Skeletal muscle tissue (tissue), 3 donors: ENCODE measurements at regions not wholly inside any gene's neighbourhood (a gene's known extent, or its start where the extent isn't known, plus 50 kb on each side); places are given as distances from the start of the nearest gene placed in this dataset.
"Not testable (repeated sequence)": the region's sequence is repeated elsewhere in the genome, so short reads cannot be mapped to it uniquely, and the experiment has no call there.

Experiments used
- H3K27ac ChIP-seq: one replicate; pipeline ENCODE4 v1.7.0; 2013; ENCODE audit warnings: mild to moderate bottlenecking, low read depth, low read length, inconsistent platforms
- H3K27me3 ChIP-seq, 3 donors: one replicate each; pipeline ENCODE4 v1.7.0; 2013; ENCODE audit warnings: low read length in 3 of 3; ENCODE audit not compliant: control insufficient read depth in 3 of 3, insufficient read depth in 3 of 3
- H3K36me3 ChIP-seq, 3 donors: one replicate each; pipeline ENCODE4 v1.7.0; 2013; ENCODE audit warnings: low read length in 3 of 3; ENCODE audit not compliant: control insufficient read depth in 3 of 3, insufficient read depth in 3 of 3
- H3K4me1 ChIP-seq, 3 donors: one replicate each; pipeline ENCODE4 v1.7.0; 2013; ENCODE audit warnings: low read length in 3 of 3, mild to moderate bottlenecking in 3 of 3; ENCODE audit not compliant: control insufficient read depth in 3 of 3, insufficient read depth in 3 of 3
- H3K4me3 ChIP-seq, 3 donors: one replicate each; pipeline ENCODE4 v1.7.0; 2013; ENCODE audit warnings: low read length in 3 of 3
- H3K9ac ChIP-seq, 3 donors: one replicate each; pipeline ENCODE4 v1.7.0; 2013; ENCODE audit warnings: low read length in 3 of 3, mild to moderate bottlenecking in 3 of 3, moderate library complexity in 2 of 3, low read depth in 1 of 3
- H3K9me3 ChIP-seq, 3 donors: one replicate each; pipeline ENCODE4 v1.7.0; 2013; ENCODE audit warnings: low read length in 3 of 3; ENCODE audit not compliant: control insufficient read depth in 3 of 3
- donor health status: Osteomylitis.

DNA sequence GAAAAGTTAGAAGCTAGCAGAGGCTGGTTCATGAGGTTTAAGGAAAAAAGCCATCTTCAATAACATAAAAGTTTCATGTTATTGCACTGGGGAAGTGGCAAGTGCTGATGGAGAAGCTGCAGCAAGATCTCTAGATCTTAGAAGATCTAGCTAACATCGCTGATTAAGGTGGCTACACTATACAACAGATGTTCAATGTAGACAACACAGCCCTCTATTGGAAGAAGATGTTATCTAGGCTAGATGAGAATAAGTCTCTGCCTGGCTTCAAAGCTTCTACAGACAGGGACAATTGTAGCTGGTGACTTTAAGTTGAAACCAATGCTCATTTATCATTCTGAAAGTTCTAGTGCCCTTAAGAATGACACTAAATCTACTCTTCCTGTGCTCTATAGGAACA lies 310.3 kb downstream of the KLF13 start:
- not testable (repeated sequence) for H3K4me3 ChIP-seq, H3K27ac ChIP-seq, H3K9me3 ChIP-seq, H3K9ac ChIP-seq, H3K4me1 ChIP-seq, H3K27me3 ChIP-seq, H3K36me3 ChIP-seq

DNA sequence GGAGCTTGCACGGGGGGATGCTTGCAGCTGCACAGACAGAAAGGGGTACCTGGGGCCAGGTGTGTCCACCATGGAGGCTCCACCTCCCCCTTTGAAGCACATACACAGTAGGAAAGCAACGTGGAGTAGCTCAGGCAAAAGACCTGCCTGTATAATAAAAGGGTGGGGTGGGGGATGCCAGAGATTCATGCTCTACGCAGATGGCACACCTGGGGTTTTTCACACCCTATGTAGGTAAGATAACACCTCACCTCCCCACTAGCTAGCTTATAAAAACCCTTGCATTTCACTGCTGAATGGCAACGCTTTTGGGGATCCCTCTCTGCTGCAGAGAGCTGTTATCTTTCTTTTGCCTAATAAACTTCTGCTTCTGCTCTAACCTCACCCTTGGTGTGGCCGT lies 317.3 kb downstream of the KLF13 start:
- not testable (repeated sequence) for H3K9ac ChIP-seq, H3K9me3 ChIP-seq, H3K4me1 ChIP-seq, H3K27ac ChIP-seq, H3K27me3 ChIP-seq, H3K36me3 ChIP-seq, H3K4me3 ChIP-seq

DNA sequence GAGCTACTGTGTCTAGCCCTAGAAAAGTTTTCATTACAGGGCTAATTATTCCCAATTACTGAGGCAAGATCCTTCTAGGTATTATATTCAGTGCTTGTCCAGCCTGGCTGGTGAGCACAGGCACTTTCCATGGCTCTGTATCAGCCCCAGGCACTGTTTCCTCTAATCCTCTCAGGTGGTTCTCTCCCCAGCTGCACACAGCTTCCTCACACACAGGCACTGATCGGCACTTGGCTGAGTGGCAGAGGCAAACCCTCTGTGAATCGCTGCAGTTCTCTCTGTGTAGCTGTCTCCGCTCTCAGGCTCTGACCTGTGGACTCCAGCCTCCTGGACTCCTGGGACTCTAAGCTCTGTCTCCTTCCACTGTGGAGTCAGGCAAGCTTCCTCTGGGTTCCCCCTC lies 318.1 kb downstream of the KLF13 start:
- H3K4me1 ChIP-seq, H3K4me3 ChIP-seq, H3K9ac ChIP-seq, H3K27me3 ChIP-seq, H3K9me3 ChIP-seq, H3K36me3 ChIP-seq, H3K27ac ChIP-seq: not testable (repeated sequence)

DNA sequence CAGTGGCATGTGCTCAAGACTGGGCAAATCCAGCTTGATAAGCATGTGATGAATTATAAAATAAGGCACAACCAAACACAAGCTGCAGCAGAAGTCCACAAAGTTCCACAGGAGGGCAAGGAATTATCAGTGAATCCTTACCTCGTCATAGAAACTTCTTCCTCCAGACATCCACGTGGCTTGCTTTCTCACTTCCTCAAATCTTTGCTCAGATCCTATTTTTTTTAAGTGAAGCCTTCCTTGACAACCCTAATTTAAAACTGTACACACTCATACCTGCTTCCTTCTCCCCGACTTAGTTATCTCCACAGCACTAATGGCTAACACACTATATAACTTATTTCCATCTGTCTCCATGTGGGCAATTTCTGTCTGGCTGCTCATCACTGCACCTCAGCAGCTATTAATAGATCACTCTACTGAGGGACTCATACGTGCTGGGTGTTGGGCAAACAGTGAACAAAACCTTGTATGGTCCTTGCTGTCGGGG lies 320.7 kb downstream of the KLF13 start:
- not testable (repeated sequence) for H3K27ac ChIP-seq, H3K36me3 ChIP-seq, H3K27me3 ChIP-seq, H3K9ac ChIP-seq, H3K4me1 ChIP-seq, H3K4me3 ChIP-seq, H3K9me3 ChIP-seq

DNA sequence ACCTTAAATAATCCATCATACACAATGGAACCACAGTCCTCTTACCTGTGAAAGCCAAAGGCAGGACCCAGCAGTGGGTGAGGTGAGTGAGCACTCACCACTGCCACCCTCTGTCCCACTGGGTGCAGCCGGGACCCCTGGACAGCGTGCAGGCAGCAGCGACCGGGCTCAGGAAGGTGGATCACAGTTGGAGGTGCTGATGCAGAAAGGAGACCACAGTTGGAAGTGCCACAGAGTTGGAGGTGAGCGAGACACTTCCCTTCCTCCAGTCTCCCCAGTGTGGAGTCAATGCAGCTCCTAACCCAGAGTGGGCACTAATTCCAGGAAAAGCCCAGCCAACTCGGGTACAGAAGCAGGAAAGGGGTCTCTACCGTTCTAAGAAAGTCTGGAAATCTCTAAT lies 323.0 kb downstream of the KLF13 start:
- H3K27me3 ChIP-seq, H3K27ac ChIP-seq, H3K4me3 ChIP-seq, H3K9me3 ChIP-seq, H3K4me1 ChIP-seq, H3K9ac ChIP-seq, H3K36me3 ChIP-seq: not testable (repeated sequence)

DNA sequence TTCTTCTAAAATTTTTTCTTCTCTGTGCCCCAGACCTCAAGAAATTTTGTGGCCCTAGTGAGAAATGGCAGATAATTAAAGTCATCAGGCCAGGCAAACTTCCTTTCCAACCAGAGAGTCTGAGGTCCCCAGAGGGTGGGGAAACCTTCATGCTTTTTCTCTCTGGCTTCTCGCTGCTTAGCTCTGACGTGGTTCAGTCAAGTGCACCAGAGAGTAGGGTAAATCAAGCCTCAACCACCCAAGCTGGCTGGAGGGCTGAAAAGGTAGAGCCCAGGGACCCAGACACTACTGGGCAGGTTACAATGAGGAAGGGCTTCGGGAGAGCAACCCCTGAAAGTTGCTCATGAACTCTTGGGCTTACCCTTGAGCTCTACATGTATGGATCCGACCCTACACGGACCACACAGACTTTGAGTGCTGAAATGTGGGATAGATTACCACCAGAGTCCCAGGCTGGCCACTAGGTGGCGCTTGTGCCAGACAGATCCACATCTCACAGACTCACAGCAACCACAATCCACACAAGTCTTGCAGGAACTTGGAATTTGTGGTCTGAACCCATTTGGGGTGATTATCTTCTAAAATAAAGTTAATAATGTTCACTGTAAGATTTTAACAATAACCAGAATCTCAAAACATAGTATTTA lies 323.5 kb downstream of the KLF13 start:
- not testable (repeated sequence) for H3K4me3 ChIP-seq, H3K4me1 ChIP-seq, H3K36me3 ChIP-seq, H3K27ac ChIP-seq, H3K9me3 ChIP-seq, H3K27me3 ChIP-seq, H3K9ac ChIP-seq

DNA sequence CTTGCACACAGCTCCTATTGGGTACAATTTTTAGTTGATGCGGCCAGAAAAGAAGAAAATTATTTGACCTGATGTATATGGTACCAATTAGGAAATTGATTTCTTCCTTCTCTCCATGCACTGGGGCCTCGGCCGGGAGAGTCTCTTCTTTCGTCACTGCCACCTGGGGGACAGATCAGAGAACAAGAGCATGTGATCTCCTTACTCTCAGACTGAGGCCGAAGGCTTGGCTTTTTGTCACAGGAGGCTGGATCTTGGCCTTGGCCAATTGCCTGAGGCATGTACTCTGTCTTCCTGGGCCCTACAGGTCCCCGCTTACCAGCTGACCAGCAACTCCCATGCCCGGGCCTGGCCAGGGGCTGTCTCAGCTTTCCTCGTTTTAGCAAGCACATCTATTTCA lies 330.3 kb downstream of the KLF13 start:
- not testable (repeated sequence) for H3K9me3 ChIP-seq, H3K27me3 ChIP-seq, H3K4me3 ChIP-seq, H3K4me1 ChIP-seq, H3K9ac ChIP-seq, H3K36me3 ChIP-seq, H3K27ac ChIP-seq

DNA sequence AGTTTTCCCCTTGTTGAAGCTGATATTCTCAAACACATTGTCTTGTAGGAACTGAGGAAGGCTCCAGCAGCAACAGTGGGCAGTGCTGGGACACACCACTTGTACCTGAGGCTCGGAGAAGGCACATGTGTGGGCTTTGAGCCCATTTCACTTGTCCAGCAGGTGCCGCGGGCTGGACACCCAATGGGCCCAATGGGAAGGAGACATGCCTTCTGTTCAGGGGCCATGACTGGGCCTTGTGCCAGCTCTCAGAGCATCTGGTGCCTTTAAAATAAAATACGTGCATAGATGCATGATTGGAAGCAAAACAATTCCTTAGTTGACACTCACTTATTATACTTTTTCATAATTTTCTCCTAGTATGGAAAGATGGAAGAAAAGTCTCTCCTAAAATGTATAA lies 334.2 kb downstream of the KLF13 start:
- Histone ChIP-seq H3K4me3 (no peak overlapping the region), H3K36me3 (no peaks in the 10 kb centered on the region), H3K9ac (no peak overlapping the region), H3K27ac (no peak overlapping the region), H3K4me1 (no peaks in the 10 kb centered on the region), H3K27me3 (no peaks in the 10 kb centered on the region), H3K9me3 (no peaks in the 10 kb centered on the region)

DNA sequence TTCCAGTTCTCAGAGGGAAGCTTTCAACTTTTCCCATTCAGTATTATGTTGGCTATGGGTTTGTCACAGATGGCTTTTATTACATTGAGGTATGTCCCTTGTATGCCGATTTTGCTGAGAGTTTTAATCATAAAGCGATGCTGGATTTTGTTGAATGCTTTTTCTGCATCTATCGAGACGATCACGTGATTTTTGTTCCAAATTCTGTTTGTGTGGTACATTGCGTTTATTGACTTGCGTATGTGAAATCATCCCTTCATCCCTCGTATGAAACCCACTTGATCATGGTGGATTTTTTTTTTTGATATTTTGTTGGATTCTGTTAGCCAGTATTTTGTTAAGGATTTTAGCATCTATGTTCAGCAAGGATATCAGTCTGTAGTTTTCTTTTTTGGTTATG lies 339.1 kb downstream of the KLF13 start:
- H3K4me1 ChIP-seq = not testable (repeated sequence)

DNA sequence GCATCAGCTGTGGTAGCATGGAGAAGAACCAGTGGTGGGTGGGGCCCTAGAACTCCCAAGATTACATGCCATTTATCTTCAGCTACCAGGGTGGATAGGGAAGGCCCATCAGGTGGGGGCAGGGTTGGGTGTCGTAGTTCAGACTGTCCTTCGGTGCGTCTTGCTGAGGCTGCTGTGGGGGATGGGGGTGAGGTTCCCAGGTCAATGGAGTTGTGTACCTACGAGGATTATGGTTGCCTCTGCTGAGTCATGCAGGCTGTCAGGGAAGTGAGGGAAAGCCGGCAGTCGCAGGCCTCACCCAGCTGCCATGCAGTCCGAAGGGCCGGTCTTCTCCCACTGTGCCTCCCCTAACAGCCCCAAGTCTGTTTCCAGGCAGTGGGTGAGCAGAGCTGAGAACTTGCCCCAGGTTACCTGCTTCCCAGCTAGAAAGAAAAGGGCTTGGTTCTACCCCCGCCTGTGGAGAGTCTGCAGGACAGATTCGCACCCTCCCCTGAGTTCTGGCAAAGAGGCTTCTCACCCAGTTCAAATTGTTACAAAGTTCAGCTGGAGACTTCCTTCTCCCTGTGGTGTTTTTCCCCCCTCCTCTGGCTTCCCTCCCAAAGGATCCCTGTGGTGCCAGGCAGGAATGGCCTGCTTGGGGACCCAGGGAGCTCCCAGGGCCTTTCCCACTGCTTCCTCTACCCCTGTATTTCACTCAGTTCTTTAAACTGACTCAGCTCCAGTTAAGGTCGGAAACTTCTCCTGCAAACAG lies 342.7 kb downstream of the KLF13 start:
- not testable (repeated sequence) for H3K36me3 ChIP-seq, H3K9me3 ChIP-seq, H3K4me3 ChIP-seq, H3K27ac ChIP-seq, H3K4me1 ChIP-seq, H3K9ac ChIP-seq, H3K27me3 ChIP-seq

More for the DNA sequence above, 339.1 kb downstream of the KLF13 start:
- not testable (repeated sequence) for H3K4me3 ChIP-seq, H3K27ac ChIP-seq, H3K36me3 ChIP-seq, H3K9me3 ChIP-seq, H3K27me3 ChIP-seq, H3K9ac ChIP-seq
